HCT116 (cell line): ENCODE measurements at regions not wholly inside any gene's neighbourhood (a gene's known extent, or its start where the extent isn't known, plus 50 kb on each side); places are given as distances from the start of the nearest gene placed in this dataset.

Source experiments
- ATAC-seq: fragments of 200-7000 bp; cut with Tn5 transposase; 2 replicates; pipeline ENCODE4 v1.9.1; 2020; ENCODE audit warnings: mild to moderate bottlenecking, moderate library complexity
- BruUV-seq: library from RNA; stranded (reverse); fragments of 400-500 nt; replicated peaks from 2 replicates; lab custom pipeline; 2021; lab: Mats Ljungman, UMichigan
- CTCF ChIA-PET: fragments of 300-600 bp; sonication (Branson Sonifier 250); formaldehyde crosslinking; loops from one replicate; lab custom pipeline; 2021; ENCODE audit warnings: antibody characterized with exemption; lab: Charles Lee
- POLR2A ChIA-PET: fragments of 300-600, 350-600 bp; sonication (Branson Sonifier 250); formaldehyde crosslinking; loops from one replicate; lab custom pipeline; 2021; ENCODE audit warnings: antibody characterized with exemption; lab: Charles Lee
- RAD21 ChIA-PET, 2 experiments: fragments of 300-600 bp; sonication (Branson Sonifier 250); formaldehyde crosslinking; loops; one replicate each; lab custom pipeline; 2023; ENCODE audit warnings: low total read pairs in 2 of 2; ENCODE audit not compliant: uncharacterized antibody in 2 of 2, unreplicated experiment in 2 of 2, low non-redundant PET in 1 of 2; lab: Charles Lee
- DNase-seq: peaks from one replicate; pipeline ENCODE4 v3.0.0-alpha.2; 2010; ENCODE audit warnings: low read depth, low spot score
- H2AFZ ChIP-seq: fragments of 200-600 bp; shearing (Covaris generic), sonication (generic); 2 replicates; pipeline ENCODE4 v1.6.1; 2017; ENCODE audit warnings: low read depth, mixed run types, mixed read lengths, antibody characterized with exemption, low read length; ENCODE audit not compliant: poor library complexity, severe bottlenecking
- H3K27ac ChIP-seq: 2 replicates; pipeline ENCODE4 v1.5.1; 2012; ENCODE audit warnings: low read depth, low read length
- H3K27me3 ChIP-seq: fragments of 200-600 bp; sonication (generic); 2 replicates; pipeline ENCODE4 v1.6.1; 2016; ENCODE audit warnings: mixed run types, low read length, mixed read lengths; ENCODE audit not compliant: insufficient read depth
- H3K36me3 ChIP-seq, 2 experiments: fragments of 200-500 bp in 1 of 2; fragments of 200-600 bp in 1 of 2; sonication (Bioruptor generic) in 1 of 2; sonication (generic) in 1 of 2; 2 replicates each; pipeline versions ENCODE4 v1.5.1 to v1.6.1; 2014 to 2016; ENCODE audit warnings: low read length in 2 of 2, inconsistent platforms in 1 of 2, mixed read lengths in 1 of 2, mixed run types in 1 of 2; ENCODE audit not compliant: insufficient read depth in 2 of 2, control insufficient read depth in 1 of 2
- H3K4me1 ChIP-seq, 2 experiments: fragments of 200-600 bp in 1 of 2; sonication (generic) in 1 of 2; 2 replicates each; pipeline versions ENCODE4 v1.5.1 to v1.6.1; 2012 to 2017; ENCODE audit warnings: low read length in 2 of 2, inconsistent platforms in 1 of 2, mild to moderate bottlenecking in 1 of 2, mixed read lengths in 1 of 2, mixed run types in 1 of 2, moderate library complexity in 1 of 2; ENCODE audit not compliant: insufficient read depth in 2 of 2, control insufficient read depth in 1 of 2
- H3K4me2 ChIP-seq: fragments of 200-600 bp; sonication (generic); 2 replicates; pipeline ENCODE4 v1.6.1; 2017; ENCODE audit warnings: mixed run types, low read length, mixed read lengths
- H3K4me3 ChIP-seq, 2 experiments: fragments of 200-600 bp in 1 of 2; sonication (generic) in 1 of 2; replicated peaks in 1 of 2; 2 replicates each; pipeline ENCODE4 v1.5.1; 2011 to 2016; ENCODE audit warnings: low read length in 2 of 2, control low read depth in 1 of 2, low read depth in 1 of 2, mild to moderate bottlenecking in 1 of 2, mixed read lengths in 1 of 2, mixed run types in 1 of 2
- H3K79me2 ChIP-seq: fragments of 200-600 bp; sonication (generic); 2 replicates; pipeline ENCODE4 v1.6.1; 2017; ENCODE audit warnings: mild to moderate bottlenecking, mixed run types, low read length, moderate library complexity, mixed read lengths; ENCODE audit not compliant: insufficient read depth
- H3K9ac ChIP-seq: fragments of 200-600 bp; sonication (generic); 2 replicates; pipeline ENCODE4 v1.6.1; 2016; ENCODE audit warnings: low read length, mixed read lengths
- H3K9me2 ChIP-seq: fragments of 200-600 bp; sonication (generic), shearing (Covaris generic); 2 replicates; pipeline ENCODE4 v1.6.1; 2017; ENCODE audit warnings: mixed run types, mild to moderate bottlenecking, moderate library complexity; ENCODE audit not compliant: insufficient read depth
- H3K9me3 ChIP-seq, 2 experiments: fragments of 200-500 bp in 1 of 2; fragments of 200-600 bp in 1 of 2; sonication (Bioruptor generic) in 1 of 2; sonication (generic) in 1 of 2; 2 replicates each; pipeline ENCODE4 v1.6.1; 2014 to 2017; ENCODE audit warnings: low read length in 2 of 2, mixed read lengths in 2 of 2, inconsistent platforms in 1 of 2, low read depth in 1 of 2, mild to moderate bottlenecking in 1 of 2, mixed run types in 1 of 2, moderate library complexity in 1 of 2; ENCODE audit not compliant: control insufficient read depth in 1 of 2, insufficient read depth in 1 of 2
- H4K20me1 ChIP-seq: fragments of 200-600 bp; sonication (generic), shearing (Covaris generic); 2 replicates; pipeline ENCODE4 v1.6.1; 2017; ENCODE audit warnings: mixed run types, mild to moderate bottlenecking, moderate library complexity; ENCODE audit not compliant: insufficient read depth
- ATF3 ChIP-seq: IDR thresholded peaks from 2 replicates; pipeline ENCODE4 v1.6.1; 2012
- CEBPB ChIP-seq: IDR thresholded peaks from 2 replicates; pipeline ENCODE4 v1.6.1; 2012; ENCODE audit warnings: low read depth
- EGR1 ChIP-seq: IDR thresholded peaks from 2 replicates; pipeline ENCODE4 v1.6.1; 2012; ENCODE audit warnings: low read depth
- EZH2 ChIP-seq: fragments of 200-600 bp; sonication (generic); IDR thresholded peaks from 2 replicates; pipeline ENCODE4 v1.6.1; 2017; ENCODE audit warnings: antibody characterized with exemption, mixed run types
- EZH2phosphoT487 ChIP-seq: fragments of 200-600 bp; IDR thresholded peaks from 2 replicates; pipeline ENCODE4 v1.6.1; 2018; ENCODE audit warnings: antibody characterized with exemption, borderline replicate concordance
- JUND ChIP-seq: IDR thresholded peaks from 2 replicates; pipeline ENCODE4 v1.6.1; 2012
- MAX ChIP-seq: IDR thresholded peaks from 2 replicates; pipeline ENCODE4 v1.6.1; 2012
- POLR2A ChIP-seq: IDR thresholded peaks from 2 replicates; pipeline ENCODE4 v1.7.0; 2011; ENCODE audit warnings: borderline replicate concordance; ENCODE audit not compliant: insufficient read depth, insufficient read length; ENCODE audit errors: extremely low read depth
- POLR2AphosphoS5 ChIP-seq: IDR thresholded peaks from 2 replicates; pipeline ENCODE4 v1.6.1; 2011; ENCODE audit warnings: mild to moderate bottlenecking, low read depth, low read length, moderate library complexity
- REST ChIP-seq: IDR thresholded peaks from 2 replicates; pipeline ENCODE4 v1.6.1; 2012; ENCODE audit warnings: low read depth
- SP1 ChIP-seq: IDR thresholded peaks from 2 replicates; pipeline ENCODE4 v1.6.1; 2012; ENCODE audit warnings: low read depth
- TCF7L2 ChIP-seq: IDR thresholded peaks from 2 replicates; pipeline ENCODE4 v1.7.0; 2011; ENCODE audit warnings: borderline replicate concordance, inconsistent platforms; ENCODE audit not compliant: insufficient read depth, insufficient read length; ENCODE audit errors: extremely low read depth
- YY1 ChIP-seq: IDR thresholded peaks from 2 replicates; pipeline ENCODE4 v1.6.1; 2011; ENCODE audit warnings: low read length, low read depth, moderate library complexity, mild to moderate bottlenecking; ENCODE audit not compliant: insufficient replicate concordance; ENCODE audit errors: extremely low read depth
- ZBTB33 ChIP-seq: IDR thresholded peaks from 2 replicates; pipeline ENCODE4 v1.6.1; 2011; ENCODE audit warnings: mild to moderate bottlenecking, low read length, moderate library complexity; ENCODE audit not compliant: insufficient replicate concordance; ENCODE audit errors: extremely low read depth
- intact Hi-C: fragments of 100-400 bp; cut with micrococcal nuclease; formaldehyde crosslinking; loops from 2 replicates; pipeline ENCODE4 v1.10.0; 2022

- H3K27ac ChIP-seq: no peak overlapping the region
- no peaks in the 10 kb centered on the region for H3K4me1 ChIP-seq
- no peak overlapping the region for H3K4me2 ChIP-seq
- H3K4me3 ChIP-seq: no peak overlapping the region
- ChIA-PET CTCF (no interaction called here), POLR2A (no interaction called here), RAD21 (no interaction called here)
- no peaks in the 10 kb centered on the region for H3K36me3 ChIP-seq
- H3K9me3 ChIP-seq: no peaks in the 10 kb centered on the region
- H3K27me3 ChIP-seq: no peaks in the 10 kb centered on the region
- ATAC-seq (no peak), DNase-seq (no peak)
- H3K9ac ChIP-seq: no peak overlapping the region
- H4K20me1 ChIP-seq: no peaks in the 10 kb centered on the region
- H3K79me2 ChIP-seq: no peaks in the 10 kb centered on the region
- no TSS peak for BruUV-seq
- intact Hi-C loops: no loop called here
- H2AFZ ChIP-seq: no peak overlapping the region
- no peaks in the 10 kb centered on the region for H3K9me2 ChIP-seq
- no peak for TF ChIP-seq REST
- no peak for TF ChIP-seq EZH2
- no peak for TF ChIP-seq EZH2phosphoT487
- TF ChIP-seq MAX: no peak
- no peak for TF ChIP-seq CEBPB
- no peak for TF ChIP-seq TCF7L2
- TF ChIP-seq EGR1: no peak
- TF ChIP-seq ZBTB33: no peak
- no peak for TF ChIP-seq SP1
- TF ChIP-seq YY1: no peak
- TF ChIP-seq POLR2A: no peak
- no peak for TF ChIP-seq JUND
- no peak for TF ChIP-seq POLR2AphosphoS5
- TF ChIP-seq ATF3: no peak
Observed at GRCh38 chr20:43789593-43789992, 62.8 kb upstream of the GTSF1L start.
